Stimulated activated CD8-positive, alpha-beta memory T cell treated with anti-CD3 and anti-CD28 coated beads, Interleukin-7, amount 100 ng/mL, for 1 hour (primary cell): ENCODE measurements at regions not wholly inside any gene's neighbourhood (a gene's known extent, or its start where the extent isn't known, plus 50 kb on each side); places are given as distances from the start of the nearest gene placed in this dataset.

Experiments used
- DNase-seq, 2 donors: peaks; one replicate each; pipeline ENCODE4 v3.0.0-alpha.2; 2020; ENCODE audit warnings: low read depth in 2 of 2

DNA sequence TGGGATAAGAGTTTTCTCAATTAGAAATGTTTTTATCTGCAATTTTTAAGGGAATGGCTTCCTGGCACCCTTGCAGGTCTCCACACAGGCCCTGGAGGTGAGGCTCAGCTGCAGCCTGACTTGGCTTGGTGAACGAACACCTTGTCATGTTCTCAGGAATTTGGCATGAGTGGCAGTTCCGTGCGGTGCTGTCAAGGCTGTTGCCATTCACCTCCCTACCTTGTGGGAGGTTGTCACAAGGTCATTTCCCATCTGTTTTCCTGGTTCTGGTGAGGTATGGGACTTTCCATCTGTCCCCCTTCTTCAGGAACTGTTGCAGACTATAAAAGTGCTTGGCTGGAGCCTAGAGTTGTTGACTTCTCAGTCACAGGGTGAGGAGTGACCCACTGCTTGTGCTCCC is 82.9 kb downstream of the ELOVL4 start:
- no peak for DNase-seq

- DNase-seq = no peak
These were observed 83.4 kb downstream of the ELOVL4 start for GRCh38 chr6:79864001-79864400.

DNA sequence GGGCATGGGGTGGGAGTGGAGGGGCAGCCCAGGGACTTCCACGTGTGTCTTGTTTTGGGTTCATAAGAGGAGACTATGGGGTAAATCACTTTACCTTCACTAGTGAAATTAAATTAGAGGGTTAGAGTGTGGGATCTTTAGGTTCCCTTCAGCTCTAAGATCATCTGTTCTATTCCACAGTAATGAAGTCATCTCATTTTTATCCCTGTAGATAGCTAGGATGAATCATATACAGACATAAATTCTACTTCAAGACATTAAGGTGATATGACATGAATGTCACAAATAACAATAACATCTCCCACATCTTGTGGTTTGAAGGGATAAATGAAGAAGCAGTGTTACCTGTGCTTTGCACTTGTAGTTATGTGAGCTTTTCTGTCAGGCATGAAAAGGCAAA is 83.8 kb downstream of the ELOVL4 start:
- no peak for DNase-seq

GRCh38 chr6:79862711-79863110 is 84.6 kb downstream of the ELOVL4 start:
- no peak for DNase-seq

DNA sequence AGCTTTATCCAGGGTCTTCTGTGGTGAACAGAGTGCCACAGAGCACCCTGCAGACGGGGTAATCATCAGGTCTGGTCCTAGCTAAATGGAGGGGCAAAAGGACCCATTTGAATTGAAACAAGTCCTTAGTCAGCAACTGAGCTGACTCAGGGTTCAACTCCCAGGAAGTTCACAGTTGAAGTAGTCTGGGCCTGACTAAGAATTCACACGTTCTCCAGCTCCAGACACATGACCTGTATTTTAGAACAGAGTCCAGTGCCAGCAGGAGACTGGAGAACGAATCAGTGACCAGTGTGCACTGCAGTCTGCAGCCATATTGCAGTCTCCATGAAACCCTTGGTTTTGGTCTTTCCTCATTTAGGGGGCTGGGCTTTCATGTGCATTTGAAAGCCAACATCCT is 85.2 kb downstream of the ELOVL4 start:
- no peak for DNase-seq

DNA sequence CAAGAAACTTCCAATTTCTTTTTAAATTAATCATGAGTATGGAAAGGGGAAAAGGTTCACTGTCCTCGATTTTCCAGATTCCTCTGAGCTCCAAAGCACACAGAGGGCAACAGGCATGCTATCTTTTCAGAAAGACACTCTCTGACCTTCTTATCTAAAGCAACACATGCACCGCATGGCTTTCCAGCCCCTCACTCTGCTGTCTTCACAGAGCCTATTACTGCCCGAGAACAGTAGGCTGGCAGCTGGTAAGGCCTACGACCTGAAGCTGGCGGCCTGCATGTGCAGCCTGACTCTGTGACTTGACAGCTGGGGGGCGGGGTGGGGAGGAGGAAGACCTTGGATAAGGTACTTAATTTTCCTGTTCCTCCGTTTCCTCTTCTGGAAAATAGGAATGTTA is 86.3 kb downstream of the ELOVL4 start:
- DNase-seq = no peak

- no peak for DNase-seq
These were observed 99.9 kb downstream of the ELOVL4 start for GRCh38 chr6:79847426-79847825.

GRCh38 chr6:79842376-79843040 is 104.8 kb downstream of the ELOVL4 start:
- DNase-seq = no peak

GRCh38 chr6:79841577-79842375 is 105.6 kb downstream of the ELOVL4 start:
- no peak for DNase-seq

- no peak for DNase-seq
These were observed 108.5 kb downstream of the ELOVL4 start for GRCh38 chr6:79838851-79839250.

DNA sequence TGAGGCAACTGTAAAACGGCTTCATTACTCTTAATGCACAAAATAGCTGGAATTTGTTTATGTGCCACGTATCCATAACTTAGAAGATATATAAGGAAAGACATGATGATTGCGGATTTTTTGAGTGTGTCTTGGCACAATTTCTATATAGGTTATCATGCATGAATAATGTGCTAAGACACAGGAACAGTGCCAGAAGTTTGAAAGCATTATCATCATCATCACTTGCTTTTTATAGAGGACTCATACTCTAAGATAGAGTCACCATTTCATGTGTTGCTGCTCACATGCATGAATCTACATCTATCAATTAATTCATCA is 113.4 kb downstream of the ELOVL4 start:
- no peak for DNase-seq

DNA sequence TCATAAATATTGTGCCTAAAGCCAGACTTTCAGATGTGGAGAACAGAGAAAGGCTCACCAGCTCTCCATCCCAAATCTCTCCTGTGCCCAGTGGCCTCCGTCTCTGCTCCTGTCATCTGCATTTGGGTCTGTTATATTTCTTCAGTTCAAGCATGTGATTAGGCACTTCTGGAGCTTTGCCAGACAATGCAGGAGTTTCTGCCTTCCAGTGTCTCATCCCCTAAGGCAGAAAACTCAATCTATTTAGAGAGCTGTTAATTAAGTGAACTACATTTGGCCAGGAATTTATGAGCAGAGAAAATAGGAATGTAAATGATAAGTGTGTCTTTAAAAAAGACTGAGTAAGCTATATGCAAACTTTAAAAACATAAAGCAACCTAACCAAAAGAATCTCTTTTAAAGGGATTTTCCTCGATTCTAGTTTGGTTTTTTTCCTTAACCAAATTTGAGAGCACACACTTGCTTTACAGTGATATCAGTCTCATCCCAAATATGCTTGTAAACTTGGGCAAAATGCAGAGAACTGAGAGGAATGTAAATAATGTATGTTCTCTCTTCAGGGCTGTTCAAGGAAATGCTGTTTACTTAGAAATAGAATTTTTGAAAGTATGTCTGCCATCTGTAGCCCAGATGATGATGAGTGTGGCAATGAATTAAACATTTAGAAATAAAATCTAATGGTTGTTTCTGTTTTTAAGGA is 113.9 kb downstream of the ELOVL4 start:
- no peak for DNase-seq

DNA sequence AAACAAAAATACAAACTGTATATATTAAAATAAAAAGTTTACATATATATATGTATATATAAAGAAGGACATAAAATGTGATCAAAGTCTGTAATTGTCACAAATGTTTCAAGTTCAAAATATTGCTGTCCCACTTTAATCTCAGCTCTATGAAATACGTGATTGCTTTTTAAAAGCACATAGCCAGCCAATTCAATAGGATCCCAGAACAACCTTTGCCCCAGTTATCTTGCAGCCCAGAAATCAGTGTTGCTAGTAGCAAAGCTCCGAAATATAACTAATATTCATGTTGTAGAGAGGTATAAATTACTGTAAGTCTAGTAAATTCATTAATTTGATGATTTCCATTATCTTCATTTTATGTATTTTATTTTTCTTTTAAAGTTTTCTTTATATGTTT is 114.6 kb downstream of the ELOVL4 start:
- no peak for DNase-seq

- DNase-seq = no peak
These were observed 123.2 kb downstream of the ELOVL4 start for GRCh38 chr6:79824202-79824601.

- no peak for DNase-seq
These were observed 125.5 kb downstream of the ELOVL4 start for GRCh38 chr6:79821859-79822258.

DNA sequence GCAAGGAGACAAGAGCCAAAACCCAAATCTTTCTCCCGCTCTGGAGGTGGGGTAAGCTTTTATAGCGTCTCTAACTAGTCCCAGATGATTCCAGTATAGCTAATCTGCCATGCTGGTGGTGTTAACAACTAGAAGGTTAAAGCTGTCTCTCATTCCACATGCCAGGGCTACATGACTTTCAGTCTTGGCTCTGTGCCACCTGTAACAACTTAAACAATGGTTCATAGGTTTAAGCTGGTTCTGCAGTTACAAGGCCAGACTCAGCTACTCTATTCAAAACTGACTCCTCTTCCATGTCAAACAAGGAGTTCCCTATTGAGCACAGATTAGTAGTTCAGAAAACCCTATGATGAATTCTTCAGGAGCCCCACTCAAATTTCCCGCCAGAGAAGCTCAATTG is 128.9 kb downstream of the ELOVL4 start:
- DNase-seq = no peak

DNA sequence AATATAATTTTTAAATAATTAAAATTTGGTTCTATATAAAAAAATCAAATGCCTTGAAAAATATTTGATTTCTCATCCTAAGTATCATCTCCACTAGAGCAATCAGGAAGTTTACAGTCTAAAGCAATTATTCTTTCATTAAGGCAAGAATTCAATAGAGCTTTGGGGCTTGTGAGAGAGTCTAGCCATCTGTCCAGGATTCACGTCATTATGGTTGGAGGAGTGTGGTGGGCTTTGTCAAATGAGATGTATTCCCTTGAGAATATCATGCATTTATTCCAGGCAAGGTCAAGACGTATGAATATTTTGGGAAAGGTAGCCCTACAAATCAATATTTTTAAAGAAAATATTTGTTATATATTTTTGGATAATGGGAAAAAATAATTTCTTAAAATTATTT is 132.4 kb downstream of the ELOVL4 start:
- no peak for DNase-seq

GRCh38 chr6:79813854-79814709 is 133.3 kb downstream of the ELOVL4 start:
- DNase-seq = peak; percentile 12 to 24

DNA sequence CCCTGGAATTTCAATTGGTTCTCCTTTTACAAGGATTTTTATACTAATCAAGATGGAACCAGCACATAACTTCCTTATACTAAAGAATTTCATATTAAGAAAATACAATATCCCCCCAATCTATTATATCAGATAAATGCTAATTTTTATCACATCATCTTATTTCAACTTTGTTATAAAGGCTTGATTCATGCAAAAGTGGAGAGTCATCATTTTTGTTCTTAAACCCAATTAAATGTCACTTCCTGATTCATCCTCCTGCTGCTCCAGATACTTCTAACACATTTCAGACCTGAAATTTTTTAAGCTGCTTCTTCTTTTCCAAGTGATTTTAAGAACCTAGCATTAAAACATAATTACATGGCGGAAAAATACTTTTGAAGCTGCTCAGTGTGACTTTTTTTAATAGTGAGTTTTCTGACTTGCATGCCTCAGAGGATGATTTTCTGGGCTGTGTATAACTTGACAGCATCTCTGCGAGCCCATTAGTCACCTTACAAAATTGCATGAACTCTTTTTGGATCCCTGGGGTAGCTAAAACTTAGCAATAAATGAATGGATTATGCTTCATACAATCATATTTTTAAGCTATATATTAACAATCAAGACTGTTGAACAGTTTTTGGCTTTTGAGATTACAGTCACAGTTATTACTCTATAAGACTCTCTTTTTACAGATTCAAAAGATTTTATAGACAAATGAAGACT is 134.1 kb downstream of the ELOVL4 start:
- DNase-seq = no peak

DNA sequence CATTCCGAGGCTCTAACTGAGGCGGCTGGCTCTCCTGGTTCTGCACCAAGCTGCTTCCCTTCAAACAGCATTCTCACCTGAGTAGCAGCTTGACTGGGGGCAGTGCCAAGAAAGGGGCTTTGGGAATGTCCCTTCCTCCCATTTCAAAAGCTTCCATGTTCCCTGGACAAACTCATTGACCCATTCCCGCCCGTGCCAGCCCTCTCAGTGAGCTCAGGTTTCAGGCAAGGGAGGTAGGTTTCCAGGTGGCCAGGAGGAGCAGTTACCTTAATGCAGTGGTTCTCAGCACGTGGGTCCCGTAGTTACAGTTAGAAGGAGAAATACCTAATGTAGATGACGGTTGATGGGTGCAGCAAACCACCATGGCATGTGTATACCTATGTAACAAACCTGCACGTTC is 135.2 kb downstream of the ELOVL4 start:
- no peak for DNase-seq

- DNase-seq = no peak
These were observed 136.5 kb downstream of the ELOVL4 start for GRCh38 chr6:79810871-79811270.
